HCT116 (cell line): ENCODE measurements at regions not wholly inside any gene's neighbourhood (a gene's known extent, or its start where the extent isn't known, plus 50 kb on each side); places are given as distances from the start of the nearest gene placed in this dataset.

Experiments
- EZH2 ChIP-seq: fragments of 200-600 bp; sonication (generic); IDR thresholded peaks from 2 replicates; pipeline ENCODE4 v1.6.1; 2017; ENCODE audit warnings: antibody characterized with exemption, mixed run types
- EZH2phosphoT487 ChIP-seq: fragments of 200-600 bp; IDR thresholded peaks from 2 replicates; pipeline ENCODE4 v1.6.1; 2018; ENCODE audit warnings: antibody characterized with exemption, borderline replicate concordance
- POLR2A ChIP-seq: IDR thresholded peaks from 2 replicates; pipeline ENCODE4 v1.7.0; 2011; ENCODE audit warnings: borderline replicate concordance; ENCODE audit not compliant: insufficient read depth, insufficient read length; ENCODE audit errors: extremely low read depth
- POLR2AphosphoS5 ChIP-seq: IDR thresholded peaks from 2 replicates; pipeline ENCODE4 v1.6.1; 2011; ENCODE audit warnings: mild to moderate bottlenecking, low read depth, low read length, moderate library complexity
- RAD21 ChIP-seq: IDR thresholded peaks from 2 replicates; pipeline ENCODE4 v1.6.1; 2012; ENCODE audit warnings: low read depth, mild to moderate bottlenecking
- SIN3A ChIP-seq: IDR thresholded peaks from 2 replicates; pipeline ENCODE4 v1.6.1; 2012; ENCODE audit warnings: low read depth
- SRF ChIP-seq: IDR thresholded peaks from 2 replicates; pipeline ENCODE4 v1.6.1; 2012; ENCODE audit warnings: low read depth
- TCF7L2 ChIP-seq: IDR thresholded peaks from 2 replicates; pipeline ENCODE4 v1.7.0; 2011; ENCODE audit warnings: borderline replicate concordance, inconsistent platforms; ENCODE audit not compliant: insufficient read depth, insufficient read length; ENCODE audit errors: extremely low read depth
- YY1 ChIP-seq: IDR thresholded peaks from 2 replicates; pipeline ENCODE4 v1.6.1; 2011; ENCODE audit warnings: low read length, low read depth, moderate library complexity, mild to moderate bottlenecking; ENCODE audit not compliant: insufficient replicate concordance; ENCODE audit errors: extremely low read depth
- TF ChIP-seq, protein P1 (sequence below), 3 experiments: fragments of 200-600 bp in 1 of 3; sonication (generic) in 1 of 3; IDR thresholded peaks in 2 of 3; conservative IDR thresholded peaks in 1 of 3; 2 replicates each; pipeline ENCODE4 v1.5.1; 2012 to 2017; ENCODE audit warnings: low read depth in 2 of 3, low read length in 2 of 3, antibody characterized with exemption in 1 of 3, borderline replicate concordance in 1 of 3, control low read depth in 1 of 3, mild to moderate bottlenecking in 1 of 3, mixed read lengths in 1 of 3, mixed run types in 1 of 3, moderate library complexity in 1 of 3; ENCODE audit not compliant: insufficient read depth in 1 of 3
- TF ChIP-seq, protein P2 (sequence below): IDR thresholded peaks from 2 replicates; pipeline ENCODE4 v1.6.1; 2012
- TF ChIP-seq, protein P3 (sequence below): IDR thresholded peaks from 2 replicates; pipeline ENCODE4 v1.6.1; 2012; ENCODE audit warnings: low read depth

- TF ChIP-seq, protein P1, sequence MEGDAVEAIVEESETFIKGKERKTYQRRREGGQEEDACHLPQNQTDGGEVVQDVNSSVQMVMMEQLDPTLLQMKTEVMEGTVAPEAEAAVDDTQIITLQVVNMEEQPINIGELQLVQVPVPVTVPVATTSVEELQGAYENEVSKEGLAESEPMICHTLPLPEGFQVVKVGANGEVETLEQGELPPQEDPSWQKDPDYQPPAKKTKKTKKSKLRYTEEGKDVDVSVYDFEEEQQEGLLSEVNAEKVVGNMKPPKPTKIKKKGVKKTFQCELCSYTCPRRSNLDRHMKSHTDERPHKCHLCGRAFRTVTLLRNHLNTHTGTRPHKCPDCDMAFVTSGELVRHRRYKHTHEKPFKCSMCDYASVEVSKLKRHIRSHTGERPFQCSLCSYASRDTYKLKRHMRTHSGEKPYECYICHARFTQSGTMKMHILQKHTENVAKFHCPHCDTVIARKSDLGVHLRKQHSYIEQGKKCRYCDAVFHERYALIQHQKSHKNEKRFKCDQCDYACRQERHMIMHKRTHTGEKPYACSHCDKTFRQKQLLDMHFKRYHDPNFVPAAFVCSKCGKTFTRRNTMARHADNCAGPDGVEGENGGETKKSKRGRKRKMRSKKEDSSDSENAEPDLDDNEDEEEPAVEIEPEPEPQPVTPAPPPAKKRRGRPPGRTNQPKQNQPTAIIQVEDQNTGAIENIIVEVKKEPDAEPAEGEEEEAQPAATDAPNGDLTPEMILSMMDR (IDR thresholded peaks at IDR 0.05 in 2 of 3, conservative IDR thresholded peaks at IDR 0.05 in 1 of 3; ENCODE audit: borderline replicate concordance in 1 of 3, insufficient read depth in 1 of 3, low read depth in 2 of 3, low read length in 2 of 3) = no peak
- no peak for TF ChIP-seq POLR2AphosphoS5
- TF ChIP-seq RAD21 = no peak
- no peak for TF ChIP-seq EZH2
- TF ChIP-seq, protein P2, sequence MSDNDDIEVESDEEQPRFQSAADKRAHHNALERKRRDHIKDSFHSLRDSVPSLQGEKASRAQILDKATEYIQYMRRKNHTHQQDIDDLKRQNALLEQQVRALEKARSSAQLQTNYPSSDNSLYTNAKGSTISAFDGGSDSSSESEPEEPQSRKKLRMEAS = no peak
- TF ChIP-seq YY1 = no peak
- no peak for TF ChIP-seq POLR2A
- no peak for TF ChIP-seq EZH2phosphoT487
- no peak for TF ChIP-seq SIN3A
- TF ChIP-seq, protein P3, sequence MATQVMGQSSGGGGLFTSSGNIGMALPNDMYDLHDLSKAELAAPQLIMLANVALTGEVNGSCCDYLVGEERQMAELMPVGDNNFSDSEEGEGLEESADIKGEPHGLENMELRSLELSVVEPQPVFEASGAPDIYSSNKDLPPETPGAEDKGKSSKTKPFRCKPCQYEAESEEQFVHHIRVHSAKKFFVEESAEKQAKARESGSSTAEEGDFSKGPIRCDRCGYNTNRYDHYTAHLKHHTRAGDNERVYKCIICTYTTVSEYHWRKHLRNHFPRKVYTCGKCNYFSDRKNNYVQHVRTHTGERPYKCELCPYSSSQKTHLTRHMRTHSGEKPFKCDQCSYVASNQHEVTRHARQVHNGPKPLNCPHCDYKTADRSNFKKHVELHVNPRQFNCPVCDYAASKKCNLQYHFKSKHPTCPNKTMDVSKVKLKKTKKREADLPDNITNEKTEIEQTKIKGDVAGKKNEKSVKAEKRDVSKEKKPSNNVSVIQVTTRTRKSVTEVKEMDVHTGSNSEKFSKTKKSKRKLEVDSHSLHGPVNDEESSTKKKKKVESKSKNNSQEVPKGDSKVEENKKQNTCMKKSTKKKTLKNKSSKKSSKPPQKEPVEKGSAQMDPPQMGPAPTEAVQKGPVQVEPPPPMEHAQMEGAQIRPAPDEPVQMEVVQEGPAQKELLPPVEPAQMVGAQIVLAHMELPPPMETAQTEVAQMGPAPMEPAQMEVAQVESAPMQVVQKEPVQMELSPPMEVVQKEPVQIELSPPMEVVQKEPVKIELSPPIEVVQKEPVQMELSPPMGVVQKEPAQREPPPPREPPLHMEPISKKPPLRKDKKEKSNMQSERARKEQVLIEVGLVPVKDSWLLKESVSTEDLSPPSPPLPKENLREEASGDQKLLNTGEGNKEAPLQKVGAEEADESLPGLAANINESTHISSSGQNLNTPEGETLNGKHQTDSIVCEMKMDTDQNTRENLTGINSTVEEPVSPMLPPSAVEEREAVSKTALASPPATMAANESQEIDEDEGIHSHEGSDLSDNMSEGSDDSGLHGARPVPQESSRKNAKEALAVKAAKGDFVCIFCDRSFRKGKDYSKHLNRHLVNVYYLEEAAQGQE = no peak
- TF ChIP-seq SRF = no peak
- no peak for TF ChIP-seq TCF7L2
These were observed 83.1 kb downstream of the VPREB1 start for GRCh38 chr22:22327723-22328122.
